GM12875 (cell line): ENCODE measurements at regions not wholly inside any gene's neighbourhood (a gene's known extent, or its start where the extent isn't known, plus 50 kb on each side); places are given as distances from the start of the nearest gene placed in this dataset.

Experiments
- H3K4me3 ChIP-seq: one replicate; pipeline ENCODE4 v1.5.1; 2011; ENCODE audit warnings: low read depth, low read length, control low read depth
- TF ChIP-seq, protein P1 (sequence below): IDR thresholded peaks from 2 replicates; pipeline ENCODE4 v1.5.1; 2011; ENCODE audit warnings: low read depth, mild to moderate bottlenecking, control low read depth, inconsistent platforms, low read length, moderate library complexity, borderline replicate concordance; ENCODE audit not compliant: insufficient read depth

GRCh38 chr5:174972291-174972690, 247.9 kb downstream of the MSX2 start:
- TF ChIP-seq, protein P1, sequence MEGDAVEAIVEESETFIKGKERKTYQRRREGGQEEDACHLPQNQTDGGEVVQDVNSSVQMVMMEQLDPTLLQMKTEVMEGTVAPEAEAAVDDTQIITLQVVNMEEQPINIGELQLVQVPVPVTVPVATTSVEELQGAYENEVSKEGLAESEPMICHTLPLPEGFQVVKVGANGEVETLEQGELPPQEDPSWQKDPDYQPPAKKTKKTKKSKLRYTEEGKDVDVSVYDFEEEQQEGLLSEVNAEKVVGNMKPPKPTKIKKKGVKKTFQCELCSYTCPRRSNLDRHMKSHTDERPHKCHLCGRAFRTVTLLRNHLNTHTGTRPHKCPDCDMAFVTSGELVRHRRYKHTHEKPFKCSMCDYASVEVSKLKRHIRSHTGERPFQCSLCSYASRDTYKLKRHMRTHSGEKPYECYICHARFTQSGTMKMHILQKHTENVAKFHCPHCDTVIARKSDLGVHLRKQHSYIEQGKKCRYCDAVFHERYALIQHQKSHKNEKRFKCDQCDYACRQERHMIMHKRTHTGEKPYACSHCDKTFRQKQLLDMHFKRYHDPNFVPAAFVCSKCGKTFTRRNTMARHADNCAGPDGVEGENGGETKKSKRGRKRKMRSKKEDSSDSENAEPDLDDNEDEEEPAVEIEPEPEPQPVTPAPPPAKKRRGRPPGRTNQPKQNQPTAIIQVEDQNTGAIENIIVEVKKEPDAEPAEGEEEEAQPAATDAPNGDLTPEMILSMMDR, result no peak
- no peak overlapping the region for H3K4me3 ChIP-seq

DNA sequence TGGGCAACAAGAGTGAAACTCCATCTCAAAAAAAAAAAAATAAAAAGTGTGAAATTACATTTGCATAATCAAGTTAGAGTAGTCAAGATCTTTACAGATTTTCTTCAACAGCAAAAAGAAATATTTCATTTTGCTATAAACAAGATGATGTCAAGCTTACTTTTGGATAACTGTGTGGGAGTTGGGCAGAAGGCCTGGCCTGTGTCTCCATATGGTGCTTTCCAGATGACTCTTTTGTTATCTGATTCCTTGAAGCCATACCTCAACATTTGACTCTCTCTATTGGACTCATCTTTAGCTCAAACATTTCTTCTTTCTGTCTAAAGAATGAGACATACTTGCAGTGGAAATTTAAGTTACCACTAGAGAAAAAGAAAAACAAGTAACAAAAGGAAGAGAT, 246.8 kb downstream of the MSX2 start:
- H3K4me3 ChIP-seq, result no peak overlapping the region
- TF ChIP-seq, protein P1, result no peak

DNA sequence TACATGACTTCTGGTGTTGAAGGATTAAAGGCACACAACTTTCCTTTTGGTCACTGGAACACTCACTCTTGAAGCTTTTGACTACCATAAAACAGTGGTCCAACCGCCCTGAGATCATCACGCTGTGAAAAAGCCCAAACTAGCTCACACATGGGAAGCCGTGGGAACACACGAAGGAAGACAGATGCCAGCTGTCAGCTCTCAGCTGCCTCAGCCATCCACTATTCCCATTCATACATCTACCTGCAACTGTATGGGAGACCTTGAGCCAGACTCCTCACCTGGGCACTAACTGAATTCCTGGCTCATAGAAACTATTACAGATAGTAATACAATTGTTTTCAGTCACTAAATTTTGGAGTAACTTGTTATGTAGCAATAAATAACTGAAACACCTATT, 246.1 kb downstream of the MSX2 start:
- TF ChIP-seq, protein P1, result no peak
- no peak overlapping the region for H3K4me3 ChIP-seq

DNA sequence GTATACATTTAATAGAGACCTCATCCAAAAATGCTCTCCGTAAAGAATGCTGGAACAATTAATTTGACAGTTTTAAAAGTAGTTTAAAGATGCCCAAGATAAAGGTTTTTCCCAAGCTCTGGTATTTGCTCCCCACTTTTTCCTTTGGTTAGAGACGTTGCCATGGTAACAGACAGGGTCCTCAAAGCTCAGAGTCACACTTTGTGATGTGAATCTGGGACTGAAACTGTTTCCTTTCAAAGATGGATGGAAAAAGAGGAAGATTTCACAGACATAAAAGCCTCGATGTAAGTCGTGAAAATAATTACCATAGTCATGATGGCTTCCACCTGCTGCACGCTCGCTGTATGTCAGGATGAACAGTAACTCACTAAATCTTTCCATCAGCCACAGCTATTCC, 229.5 kb downstream of the MSX2 start:
- TF ChIP-seq, protein P1, result no peak
- no peak overlapping the region for H3K4me3 ChIP-seq

GRCh38 chr5:174951151-174951780, 226.9 kb downstream of the MSX2 start:
- TF ChIP-seq, protein P1, result peak; percentile 78
- H3K4me3 ChIP-seq, result no peak overlapping the region

GRCh38 chr5:174947548-174947947, 223.2 kb downstream of the MSX2 start:
- no peak overlapping the region for H3K4me3 ChIP-seq
- TF ChIP-seq, protein P1, result no peak

DNA sequence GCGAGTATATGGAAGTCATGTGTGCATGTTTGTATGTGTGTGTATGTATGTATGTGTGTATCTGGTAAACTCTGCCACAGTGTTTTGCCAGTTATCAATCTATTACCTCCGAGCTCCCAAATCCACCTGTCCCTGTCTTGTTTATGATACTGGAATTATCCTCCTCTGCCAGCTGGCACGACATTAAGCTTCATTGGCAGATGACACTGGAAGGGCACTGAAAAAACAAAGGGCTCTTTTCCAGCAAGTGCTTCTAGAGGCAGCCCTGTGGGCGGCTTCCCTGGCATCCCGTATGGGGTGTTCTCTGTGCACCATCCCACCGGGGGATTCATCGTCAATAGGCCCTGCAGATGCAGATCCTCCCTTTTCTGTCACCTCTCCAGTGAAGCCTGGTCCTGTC, 221.5 kb downstream of the MSX2 start:
- TF ChIP-seq, protein P1, result no peak
- no peak overlapping the region for H3K4me3 ChIP-seq
